HEK293T (cell line): ENCODE measurements at regions not wholly inside any gene's neighbourhood (a gene's known extent, or its start where the extent isn't known, plus 50 kb on each side); places are given as distances from the start of the nearest gene placed in this dataset.

ENCODE experiments used
- CTCF ChIA-PET: fragments of 350-600 bp; formaldehyde crosslinking; extraction: SDS; loops from one replicate; lab custom pipeline; 2021; ENCODE audit warnings: antibody characterized with exemption, inconsistent platforms; lab: Yijun Ruan, JAX
- POLR2A ChIA-PET: fragments of 350-600 bp; formaldehyde crosslinking; extraction: SDS; loops from one replicate; lab custom pipeline; 2020; ENCODE audit warnings: antibody characterized with exemption, inconsistent platforms; lab: Yijun Ruan, JAX
- DNase-seq: peaks from one replicate; pipeline ENCODE4 v3.0.0; 2012; ENCODE audit warnings: mixed read lengths; ENCODE audit errors: extremely low spot score
- ARNT ChIP-seq: fragments of 450-650 bp; IDR thresholded peaks from 2 replicates; pipeline ENCODE4 v1.6.1; 2017; ENCODE audit warnings: mild to moderate bottlenecking
- BHLHE40 ChIP-seq: fragments of 450-650 bp; IDR thresholded peaks from 2 replicates; pipeline ENCODE4 v1.6.1; 2016; ENCODE audit warnings: mild to moderate bottlenecking, moderate library complexity, borderline replicate concordance
- CTBP1 ChIP-seq: fragments of 450-650 bp; IDR thresholded peaks from 2 replicates; pipeline ENCODE4 v1.6.1; 2016; ENCODE audit warnings: borderline replicate concordance
- ELF4 ChIP-seq: fragments of 450-650 bp; IDR thresholded peaks from 2 replicates; pipeline ENCODE4 v1.6.1; 2017; ENCODE audit warnings: antibody characterized with exemption
- FOXA1 ChIP-seq: fragments of 450-650 bp; IDR thresholded peaks from 2 replicates; pipeline ENCODE4 v1.6.1; 2016; ENCODE audit warnings: mild to moderate bottlenecking
- FOXK2 ChIP-seq: fragments of 450-650 bp; IDR thresholded peaks from 2 replicates; pipeline ENCODE4 v1.6.1; 2016; ENCODE audit warnings: mild to moderate bottlenecking
- FOXM1 ChIP-seq: fragments of 450-650 bp; IDR thresholded peaks from 2 replicates; pipeline ENCODE4 v1.6.1; 2017; ENCODE audit warnings: mild to moderate bottlenecking, borderline replicate concordance
- HDGF ChIP-seq: fragments of 450-650 bp; IDR thresholded peaks from 2 replicates; pipeline ENCODE4 v1.6.1; 2017; ENCODE audit warnings: antibody characterized with exemption, borderline replicate concordance
- L3MBTL2 ChIP-seq: fragments of 450-650 bp; conservative IDR thresholded peaks from 2 replicates; pipeline ENCODE4 v1.6.1; 2016; ENCODE audit warnings: mild to moderate bottlenecking
- LEF1 ChIP-seq: fragments of 450-650 bp; IDR thresholded peaks from 2 replicates; pipeline ENCODE4 v1.6.1; 2017; ENCODE audit warnings: mild to moderate bottlenecking, borderline replicate concordance
- NFRKB ChIP-seq: fragments of 450-650 bp; IDR thresholded peaks from 2 replicates; pipeline ENCODE4 v1.6.1; 2016; ENCODE audit warnings: mild to moderate bottlenecking, moderate library complexity
- PKNOX1 ChIP-seq: fragments of 450-650 bp; IDR thresholded peaks from 2 replicates; pipeline ENCODE4 v1.6.1; 2016
- SP1 ChIP-seq: fragments of 450-650 bp; IDR thresholded peaks from 2 replicates; pipeline ENCODE4 v1.6.1; 2017
- SUZ12 ChIP-seq: fragments of 450-650 bp; IDR thresholded peaks from 2 replicates; pipeline ENCODE4 v1.6.1; 2016; ENCODE audit warnings: mild to moderate bottlenecking
- TARDBP ChIP-seq: fragments of 450-650 bp; IDR thresholded peaks from 2 replicates; pipeline ENCODE4 v1.6.1; 2016
- ZNF384 ChIP-seq: fragments of 450-650 bp; IDR thresholded peaks from 2 replicates; pipeline ENCODE4 v1.6.1; 2016

GRCh38 chr10:129055986-129056385 lies 411.1 kb upstream of the MGMT start:
- ChIA-PET POLR2A (no interaction called here), CTCF (no interaction called here)
- TF ChIP-seq L3MBTL2 (no peak), ELF4 (no peak), BHLHE40 (no peak), FOXK2 (no peak), PKNOX1 (no peak), FOXA1 (no peak), ARNT (no peak), HDGF (no peak), ZNF384 (no peak), TARDBP (no peak), CTBP1 (no peak), NFRKB (no peak), LEF1 (no peak), SP1 (no peak), FOXM1 (no peak), SUZ12 (no peak)
- no peak for DNase-seq

GRCh38 chr10:129056734-129057689 lies 410.0 kb upstream of the MGMT start:
- ChIA-PET POLR2A (interaction anchor here (0.9 kb wide), 1 partner anchor 14 kb away, joined by 4 read pairs; no protein-coding TSS in a partner anchor), CTCF (no interaction called here)
- no peak for DNase-seq
- no peak for TF ChIP-seq PKNOX1
- TF ChIP-seq TARDBP = no peak
- TF ChIP-seq FOXA1 = no peak
- TF ChIP-seq L3MBTL2 = no peak
- TF ChIP-seq SUZ12 = no peak
- TF ChIP-seq FOXK2 = no peak
- TF ChIP-seq FOXM1 = no peak
- TF ChIP-seq NFRKB = no peak

- TF ChIP-seq CTBP1 (no peak), NFRKB (no peak), SUZ12 (no peak), ELF4 (no peak), BHLHE40 (no peak), HDGF (no peak), TARDBP (no peak), ZNF384 (no peak), FOXA1 (no peak), SP1 (no peak), LEF1 (no peak), FOXK2 (no peak), ARNT (no peak), L3MBTL2 (no peak), PKNOX1 (no peak), FOXM1 (no peak)
- POLR2A ChIA-PET = no interaction called here
- no peak for DNase-seq
- CTCF ChIA-PET = no interaction called here
These were observed 409.0 kb upstream of the MGMT start for GRCh38 chr10:129057856-129058663.

GRCh38 chr10:129058664-129059155 lies 408.3 kb upstream of the MGMT start:
- no peak for TF ChIP-seq L3MBTL2
- TF ChIP-seq FOXM1 = no peak
- no peak for TF ChIP-seq TARDBP
- no peak for TF ChIP-seq BHLHE40
- no peak for TF ChIP-seq SP1
- TF ChIP-seq ARNT = no peak
- TF ChIP-seq NFRKB = no peak
- no peak for TF ChIP-seq HDGF
- no peak for TF ChIP-seq CTBP1
- TF ChIP-seq SUZ12 = no peak
- TF ChIP-seq LEF1 = no peak
- TF ChIP-seq ELF4 = no peak
- no peak for TF ChIP-seq FOXA1
- no peak for TF ChIP-seq FOXK2
- TF ChIP-seq PKNOX1 = no peak
- no peak for TF ChIP-seq ZNF384
- CTCF ChIA-PET = no interaction called here
- DNase-seq = no peak
- POLR2A ChIA-PET = no interaction called here

GRCh38 chr10:129059977-129060376 lies 407.1 kb upstream of the MGMT start:
- DNase-seq = no peak
- ChIA-PET CTCF (no interaction called here), POLR2A (no interaction called here)
- TF ChIP-seq TARDBP (no peak), SUZ12 (no peak), BHLHE40 (no peak), FOXK2 (no peak), ELF4 (no peak), ZNF384 (no peak)
